Fibroblast of pulmonary artery (primary cell): ENCODE measurements at regions not wholly inside any gene's neighbourhood (a gene's known extent, or its start where the extent isn't known, plus 50 kb on each side); places are given as distances from the start of the nearest gene placed in this dataset.

Experiments
- DNase-seq: peaks from one replicate; pipeline ENCODE4 v3.0.0-alpha.2; 2010; ENCODE audit warnings: low read depth
- H3K4me3 ChIP-seq: replicated peaks from 2 replicates; pipeline ENCODE4 v1.5.1; 2011; ENCODE audit warnings: low read depth, mild to moderate bottlenecking, control low read depth, low read length, moderate library complexity
- CTCF ChIP-seq: IDR thresholded peaks from 2 replicates; pipeline ENCODE4 v1.5.1; 2011; ENCODE audit warnings: mild to moderate bottlenecking, control low read depth, low read length, inconsistent platforms; ENCODE audit errors: missing control alignments

- DNase-seq: no peak
- H3K4me3 ChIP-seq: no peak overlapping the region
- TF ChIP-seq CTCF: no peak
Observed at GRCh38 chr10:91167406-91167805, 53.1 kb upstream of the PCGF5 start.

GRCh38 chr10:91170418-91170817, 50.0 kb upstream of the PCGF5 start:
- DNase-seq: no peak
- no peak for TF ChIP-seq CTCF
- no peak overlapping the region for H3K4me3 ChIP-seq
